Choroid plexus epithelial cell (primary cell): ENCODE measurements at regions not wholly inside any gene's neighbourhood (a gene's known extent, or its start where the extent isn't known, plus 50 kb on each side); places are given as distances from the start of the nearest gene placed in this dataset.

Source experiments
- DNase-seq: peaks from one replicate; pipeline ENCODE4 v3.0.0-alpha.2; 2010; ENCODE audit warnings: low read depth
- H3K4me3 ChIP-seq: 2 replicates; pipeline ENCODE4 v1.5.1; 2011; ENCODE audit warnings: low read depth, mild to moderate bottlenecking, control low read depth, low read length, moderate library complexity
- CTCF ChIP-seq: conservative IDR thresholded peaks from 2 replicates; pipeline ENCODE4 v1.5.1; 2011; ENCODE audit warnings: low read depth, mild to moderate bottlenecking, control low read depth, inconsistent platforms, low read length, moderate library complexity

GRCh38 chr9:82081496-82081895 lies 92.9 kb downstream of the SPATA31D1 start:
- no peak for DNase-seq
- H3K4me3 ChIP-seq: no peak overlapping the region
- TF ChIP-seq CTCF: no peak

GRCh38 chr9:82082563-82082962 lies 94.0 kb downstream of the SPATA31D1 start:
- no peak overlapping the region for H3K4me3 ChIP-seq
- DNase-seq: no peak
- no peak for TF ChIP-seq CTCF

GRCh38 chr9:82088591-82088990 lies 100.0 kb downstream of the SPATA31D1 start:
- no peak for TF ChIP-seq CTCF
- DNase-seq: no peak
- H3K4me3 ChIP-seq: no peak overlapping the region

- no peak overlapping the region for H3K4me3 ChIP-seq
- no peak for TF ChIP-seq CTCF
- no peak for DNase-seq
Observed at GRCh38 chr9:82090046-82090445, 101.5 kb downstream of the SPATA31D1 start.

GRCh38 chr9:82091100-82091499 lies 102.5 kb downstream of the SPATA31D1 start:
- no peak for TF ChIP-seq CTCF
- peak; percentile 14 for DNase-seq
- no peak overlapping the region for H3K4me3 ChIP-seq

- no peak overlapping the region for H3K4me3 ChIP-seq
- no peak for TF ChIP-seq CTCF
- no peak for DNase-seq
Observed at GRCh38 chr9:82091610-82092009, 103.0 kb downstream of the SPATA31D1 start.

- DNase-seq: peak; percentile 7
- no peak for TF ChIP-seq CTCF
- no peak overlapping the region for H3K4me3 ChIP-seq
Observed at GRCh38 chr9:82101475-82101874, 112.9 kb downstream of the SPATA31D1 start.
